Neuronal stem cell (in vitro differentiated cells): ENCODE measurements at regions not wholly inside any gene's neighbourhood (a gene's known extent, or its start where the extent isn't known, plus 50 kb on each side); places are given as distances from the start of the nearest gene placed in this dataset.

ENCODE experiments used
- DNase-seq: peaks from one replicate; pipeline ENCODE4 v3.0.0-alpha.2; 2013; ENCODE audit warnings: low spot score
- H2AFZ ChIP-seq: one replicate; pipeline ENCODE4 v1.6.1; 2013; ENCODE audit warnings: mild to moderate bottlenecking, low read length, inconsistent platforms
- H2AK5ac ChIP-seq: 2 replicates; pipeline ENCODE4 v1.6.1; 2013; ENCODE audit warnings: low read depth, mild to moderate bottlenecking, inconsistent platforms, low read length, moderate library complexity, mixed read lengths
- H2BK120ac ChIP-seq: 2 replicates; pipeline ENCODE4 v1.6.1; 2013; ENCODE audit warnings: low read depth, mild to moderate bottlenecking, inconsistent platforms, low read length, moderate library complexity, mixed read lengths
- H2BK12ac ChIP-seq: one replicate; pipeline ENCODE4 v1.6.1; 2013; ENCODE audit warnings: low read length, inconsistent platforms
- H2BK15ac ChIP-seq: 2 replicates; pipeline ENCODE4 v1.6.1; 2013; ENCODE audit warnings: mild to moderate bottlenecking, low read length, inconsistent platforms, mixed read lengths
- H2BK5ac ChIP-seq: one replicate; pipeline ENCODE4 v1.6.1; 2013; ENCODE audit warnings: inconsistent platforms, mild to moderate bottlenecking, low read length, moderate library complexity
- H3K14ac ChIP-seq: one replicate; pipeline ENCODE4 v1.6.1; 2013; ENCODE audit warnings: low read length, inconsistent platforms
- H3K18ac ChIP-seq: 2 replicates; pipeline ENCODE4 v1.6.1; 2013; ENCODE audit warnings: low read length, inconsistent platforms
- H3K23ac ChIP-seq: 2 replicates; pipeline ENCODE4 v1.6.1; 2013; ENCODE audit warnings: low read depth, mild to moderate bottlenecking, mixed read lengths, low read length, inconsistent platforms; ENCODE audit not compliant: poor library complexity
- H3K27ac ChIP-seq: replicated peaks from 3 replicates; pipeline ENCODE4 v1.5.1; 2013; ENCODE audit warnings: low read length, inconsistent platforms
- H3K27me3 ChIP-seq, 3 experiments: 2 replicates each; pipeline ENCODE4 v1.6.1; 2013; ENCODE audit warnings: low read length in 3 of 3, mild to moderate bottlenecking in 2 of 3, inconsistent platforms in 1 of 3, low read depth in 1 of 3, mixed read lengths in 1 of 3, moderate library complexity in 1 of 3; ENCODE audit not compliant: control insufficient read depth in 3 of 3, insufficient read depth in 3 of 3
- H3K36me3 ChIP-seq, 2 donors: replicated peaks in 1 of 2; 2 replicates each; pipeline ENCODE4 v1.6.1; 2013; ENCODE audit warnings: low read length in 2 of 2; ENCODE audit not compliant: control insufficient read depth in 2 of 2, insufficient read depth in 2 of 2
- H3K4ac ChIP-seq: 2 replicates; pipeline ENCODE4 v1.6.1; 2013; ENCODE audit warnings: inconsistent platforms, mild to moderate bottlenecking, low read length, moderate library complexity
- H3K4me1 ChIP-seq, 2 donors: 1 replicate in 1 of 2; 2 replicates in 1 of 2; pipeline ENCODE4 v1.6.1; 2013; ENCODE audit warnings: low read length in 2 of 2, low read depth in 1 of 2; ENCODE audit not compliant: control insufficient read depth in 2 of 2, insufficient read depth in 1 of 2
- H3K4me2 ChIP-seq: one replicate; pipeline ENCODE4 v1.6.1; 2013; ENCODE audit warnings: mild to moderate bottlenecking, low read length, inconsistent platforms; ENCODE audit not compliant: insufficient read depth, poor library complexity, severe bottlenecking
- H3K4me3 ChIP-seq, 2 donors: 2 replicates each; pipeline ENCODE4 v1.5.1; 2013; ENCODE audit warnings: low read length in 2 of 2, mild to moderate bottlenecking in 2 of 2, inconsistent platforms in 1 of 2, moderate library complexity in 1 of 2
- H3K79me1 ChIP-seq: one replicate; pipeline ENCODE4 v1.6.1; 2013; ENCODE audit warnings: low read depth, mild to moderate bottlenecking, inconsistent platforms, low read length, moderate library complexity
- H3K9ac ChIP-seq: one replicate; pipeline ENCODE4 v1.6.1; 2013; ENCODE audit warnings: mild to moderate bottlenecking, low read depth, low read length, inconsistent platforms; ENCODE audit not compliant: poor library complexity
- H3K9me3 ChIP-seq, 2 donors: replicated peaks in 1 of 2; 2 replicates each; pipeline versions ENCODE3 to v1.6.1; 2013; ENCODE audit warnings: low read length in 2 of 2, mild to moderate bottlenecking in 2 of 2, inconsistent platforms in 1 of 2, low read depth in 1 of 2, mixed read lengths in 1 of 2, moderate library complexity in 1 of 2; ENCODE audit not compliant: control insufficient read depth in 2 of 2, insufficient read depth in 1 of 2
- H4K8ac ChIP-seq: one replicate; pipeline ENCODE4 v1.6.1; 2013; ENCODE audit warnings: low read depth, mild to moderate bottlenecking, inconsistent platforms, low read length, moderate library complexity
- H4K91ac ChIP-seq: one replicate; pipeline ENCODE4 v1.6.1; 2013; ENCODE audit warnings: low read length, low read depth, mild to moderate bottlenecking, inconsistent platforms; ENCODE audit not compliant: poor library complexity
- WGBS, 2 donors: extraction: QIAGEN DNeasy Blood & Tissue Kit; methylation state at CpG; one replicate each; pipeline ENCODE4 v1.1.7; 2013; ENCODE audit warnings: missing lambda C conversion rate in 2 of 2, mixed read lengths in 1 of 2; ENCODE audit not compliant: insufficient read length in 2 of 2, insufficient replicate concordance in 1 of 2; ENCODE audit errors: extremely low coverage in 2 of 2; 5-methylcytosine and 5-hydroxymethylcytosine counted together

- Histone ChIP-seq H2AK5ac (no peak overlapping the region), H3K4me3 (no peak overlapping the region), H2BK12ac (no peak overlapping the region), H3K79me1 (no peaks in the 10 kb centered on the region), H3K36me3 (no peaks in the 10 kb centered on the region), H3K27me3 (no peaks in the 10 kb centered on the region), H3K23ac (no peak overlapping the region), H4K8ac (no peak overlapping the region), H3K14ac (no peak overlapping the region), H3K4me2 (no peak overlapping the region), H3K27ac (no peak overlapping the region), H2BK5ac (no peak overlapping the region), H3K4ac (no peak overlapping the region), H3K9me3 (no peaks in the 10 kb centered on the region), H2AFZ (no peak overlapping the region), H4K91ac (no peak overlapping the region), H2BK120ac (no peak overlapping the region), H3K18ac (no peak overlapping the region), H2BK15ac (no peak overlapping the region), H3K4me1 (peaks cover 0 to 3% of the 10 kb centered on the region in 2 donors), H3K9ac (no peak overlapping the region)
- no CpG with 5 or more reads among the region's 1 CpG for WGBS, 2 donors
- no peak for DNase-seq
Measured at GRCh38 chr4:161329852-161330251, 833.9 kb downstream of the FSTL5 start.

- Histone ChIP-seq H3K4me3 (no peak overlapping the region), H3K4me1 (peaks cover 0 to 3% of the 10 kb centered on the region in 2 donors), H3K9ac (no peak overlapping the region), H3K14ac (no peak overlapping the region), H3K36me3 (no peaks in the 10 kb centered on the region), H3K9me3 (no peaks in the 10 kb centered on the region), H3K27ac (no peak overlapping the region), H2AFZ (no peak overlapping the region), H2AK5ac (no peak overlapping the region), H2BK120ac (no peak overlapping the region), H3K27me3 (no peaks in the 10 kb centered on the region), H3K18ac (no peak overlapping the region), H4K8ac (no peak overlapping the region), H4K91ac (no peak overlapping the region), H3K79me1 (no peaks in the 10 kb centered on the region), H2BK15ac (no peak overlapping the region), H3K4me2 (no peak overlapping the region), H2BK5ac (no peak overlapping the region), H3K4ac (no peak overlapping the region), H3K23ac (no peak overlapping the region), H2BK12ac (no peak overlapping the region)
- no peak for DNase-seq
- no CpG with 5 or more reads among the region's 1 CpG for WGBS, 2 donors
Measured at GRCh38 chr4:161321706-161322105, 842.1 kb downstream of the FSTL5 start.

- H3K4me3 ChIP-seq, result no peak overlapping the region
- peak; percentile 14 for DNase-seq
Measured at GRCh38 chr4:161320377-161320776, 843.4 kb downstream of the FSTL5 start.

GRCh38 chr4:161317000-161317399, 846.8 kb downstream of the FSTL5 start:
- no peak overlapping the region for H4K91ac ChIP-seq
- WGBS, 2 donors, result no CpG with 5 or more reads among the region's 4 CpGs

More at GRCh38 chr4:161320377-161320776, 843.4 kb downstream of the FSTL5 start:
- H2BK5ac ChIP-seq, result no peak overlapping the region
- H3K4ac ChIP-seq, result no peak overlapping the region
- no peak overlapping the region for H2BK12ac ChIP-seq
- no peak overlapping the region for H3K4me2 ChIP-seq
- H3K18ac ChIP-seq, result no peak overlapping the region
- no peak overlapping the region for H2AK5ac ChIP-seq
- WGBS, 2 donors, result no CpG with 5 or more reads among the region's 4 CpGs
- H2BK15ac ChIP-seq, result no peak overlapping the region
- H3K9me3 ChIP-seq, result no peaks in the 10 kb centered on the region
- H2BK120ac ChIP-seq, result no peak overlapping the region
- no peaks in the 10 kb centered on the region for H3K36me3 ChIP-seq
- H2AFZ ChIP-seq, result no peak overlapping the region
- H3K27me3 ChIP-seq, result no peaks in the 10 kb centered on the region
- H3K14ac ChIP-seq, result no peak overlapping the region
- H3K79me1 ChIP-seq, result no peaks in the 10 kb centered on the region
- no peak overlapping the region for H3K23ac ChIP-seq
- no peak overlapping the region for H3K27ac ChIP-seq
- H3K9ac ChIP-seq, result no peak overlapping the region
- H3K4me1 ChIP-seq, result peaks cover 0 to 2% of the 10 kb centered on the region in 2 donors
- no peak overlapping the region for H4K91ac ChIP-seq
- no peak overlapping the region for H4K8ac ChIP-seq

More at GRCh38 chr4:161317000-161317399, 846.8 kb downstream of the FSTL5 start:
- H3K4ac ChIP-seq, result no peak overlapping the region
- H2BK12ac ChIP-seq, result no peak overlapping the region
- no peaks in the 10 kb centered on the region for H3K27me3 ChIP-seq
- no peaks in the 10 kb centered on the region for H3K9me3 ChIP-seq
- no peak overlapping the region for H3K18ac ChIP-seq
- no peaks in the 10 kb centered on the region for H3K4me1 ChIP-seq
- no peak overlapping the region for H3K9ac ChIP-seq
- no peak overlapping the region for H2AK5ac ChIP-seq
- H3K36me3 ChIP-seq, result no peaks in the 10 kb centered on the region
- H3K23ac ChIP-seq, result no peak overlapping the region
- no peak overlapping the region for H3K27ac ChIP-seq
- no peak for DNase-seq
- no peak overlapping the region for H2AFZ ChIP-seq
- no peak overlapping the region for H2BK5ac ChIP-seq
- no peak overlapping the region for H3K4me2 ChIP-seq
- no peaks in the 10 kb centered on the region for H3K79me1 ChIP-seq
- H2BK15ac ChIP-seq, result no peak overlapping the region
- H4K8ac ChIP-seq, result no peak overlapping the region
- H2BK120ac ChIP-seq, result no peak overlapping the region
- H3K4me3 ChIP-seq, result no peak overlapping the region
- no peak overlapping the region for H3K14ac ChIP-seq
